GM12878 (cell line): ENCODE measurements at regions not wholly inside any gene's neighbourhood (a gene's known extent, or its start where the extent isn't known, plus 50 kb on each side); places are given as distances from the start of the nearest gene placed in this dataset.

Source experiments
- ATAC-seq: fragments of 200-7000 bp; cut with Tn5 transposase; 3 replicates; pipeline ENCODE4 v1.9.1; 2020; ENCODE audit warnings: mild to moderate bottlenecking, moderate library complexity
- BruUV-seq: library from RNA; stranded (reverse); fragments of 400-500 nt; replicated peaks from 2 replicates; lab custom pipeline; 2021; lab: Mats Ljungman, UMichigan
- CTCF ChIA-PET: fragments of 300-600 bp; sonication (Branson Sonifier 250); formaldehyde crosslinking; extraction: SDS; loops from one replicate; lab custom pipeline; 2021; ENCODE audit warnings: inconsistent platforms; lab: Yijun Ruan, JAX
- POLR2A ChIA-PET: fragments of 350-600 bp; formaldehyde crosslinking; extraction: SDS; loops from one replicate; lab custom pipeline; 2021; ENCODE audit warnings: inconsistent platforms; lab: Charles Lee
- RAD21 ChIA-PET: fragments of 300-600 bp; sonication (Branson Sonifier 250); formaldehyde crosslinking; loops from one replicate; lab custom pipeline; 2023; ENCODE audit warnings: antibody characterized with exemption; ENCODE audit not compliant: unreplicated experiment; lab: Charles Lee
- SMC1A ChIA-PET: fragments of 300-600 bp; sonication (Branson Sonifier 250); formaldehyde crosslinking; loops from one replicate; lab custom pipeline; 2023; ENCODE audit not compliant: unreplicated experiment, uncharacterized antibody; lab: Charles Lee
- DNase-seq: peaks from one replicate; pipeline ENCODE4 v3.0.0-alpha.2; 2011; ENCODE audit warnings: low read depth, low spot score
- FAIRE-seq: peaks from 3 replicates; lab custom pipeline; 2011; peaks lifted over from hg19 to GRCh38; lab: Jason Lieb, UNC
- H2AFZ ChIP-seq: 2 replicates; pipeline ENCODE4 v1.6.0; 2011; ENCODE audit warnings: low read depth, low read length, control low read depth; ENCODE audit not compliant: control insufficient read depth
- H3K27ac ChIP-seq: 2 replicates; pipeline ENCODE4 v1.5.1; 2011; ENCODE audit warnings: control low read depth; ENCODE audit not compliant: control insufficient read depth, insufficient read depth
- H3K27me3 ChIP-seq, 2 experiments: replicated peaks in 1 of 2; 2 replicates each; pipeline versions ENCODE4 v1.6.0 to v1.6.1; 2011; ENCODE audit warnings: low read length in 1 of 2; ENCODE audit not compliant: control insufficient read depth in 2 of 2, insufficient read depth in 2 of 2
- H3K36me3 ChIP-seq, 2 experiments: 2 replicates each; pipeline ENCODE4 v1.5.1; 2011; ENCODE audit warnings: low read length in 1 of 2; ENCODE audit not compliant: control insufficient read depth in 2 of 2, insufficient read depth in 2 of 2
- H3K4me1 ChIP-seq: 2 replicates; pipeline ENCODE4 v1.6.1; 2011; ENCODE audit warnings: mild to moderate bottlenecking, low read length, moderate library complexity, mixed read lengths; ENCODE audit not compliant: control insufficient read depth, insufficient read depth
- H3K4me2 ChIP-seq: 2 replicates; pipeline ENCODE4 v1.6.0; 2011; ENCODE audit warnings: control low read depth; ENCODE audit not compliant: control insufficient read depth, insufficient read depth
- H3K4me3 ChIP-seq: fragments of 200-600 bp; sonication (generic); 2 replicates; pipeline ENCODE4 v1.5.1; 2016
- H3K79me2 ChIP-seq: 2 replicates; pipeline ENCODE4 v1.6.0; 2011; ENCODE audit warnings: low read length; ENCODE audit not compliant: control insufficient read depth, insufficient read depth
- H3K9ac ChIP-seq: 2 replicates; pipeline ENCODE4 v1.8.0; 2011; ENCODE audit warnings: low read length, control low read depth, mixed read lengths; ENCODE audit not compliant: control insufficient read depth, insufficient read depth
- H3K9me3 ChIP-seq: replicated peaks from 3 replicates; pipeline ENCODE4 v1.5.1; 2011; ENCODE audit warnings: mild to moderate bottlenecking, low read length; ENCODE audit not compliant: control insufficient read depth, insufficient read depth
- H4K20me1 ChIP-seq: 2 replicates; pipeline ENCODE4 v1.6.0; 2011; ENCODE audit not compliant: control insufficient read depth, insufficient read depth
- CBFB ChIP-seq: IDR thresholded peaks from 2 replicates; pipeline ENCODE4 v1.6.1; 2016; ENCODE audit warnings: antibody characterized with exemption, low read depth
- SPI1 ChIP-seq: IDR thresholded peaks from 2 replicates; pipeline ENCODE4 v1.6.1; 2011; ENCODE audit warnings: low read depth, mild to moderate bottlenecking, low read length, moderate library complexity, borderline replicate concordance; ENCODE audit not compliant: insufficient read depth
- TARDBP ChIP-seq: IDR thresholded peaks from 2 replicates; pipeline ENCODE4 v1.6.1; 2016; ENCODE audit warnings: borderline replicate concordance
- ZNF24 ChIP-seq: fragments of 450-650 bp; IDR thresholded peaks from 2 replicates; pipeline ENCODE4 v1.6.1; 2017; ENCODE audit warnings: antibody characterized with exemption, mild to moderate bottlenecking
- ZSCAN29 ChIP-seq: fragments of 450-650 bp; IDR thresholded peaks from 2 replicates; pipeline ENCODE4 v1.6.1; 2017; ENCODE audit warnings: mild to moderate bottlenecking, moderate library complexity
- in situ Hi-C: fragments of 300-500 bp; cut with MboI; formaldehyde crosslinking; loops from 9 replicates; pipeline ENCODE4 v1.14.3; 2018; ENCODE audit warnings: mixed read lengths
- intact Hi-C: fragments of 100-400 bp; cut with micrococcal nuclease; formaldehyde crosslinking; loops from one replicate; pipeline ENCODE4 v1.14.2; 2022; ENCODE audit not compliant: unreplicated experiment
- TF ChIP-seq, protein P1 (sequence below): fragments of 450-650 bp; conservative IDR thresholded peaks from 2 replicates; pipeline ENCODE4 v1.6.1; 2017; ENCODE audit warnings: mild to moderate bottlenecking, moderate library complexity
- TF ChIP-seq, protein P2 (sequence below): IDR thresholded peaks from 2 replicates; pipeline ENCODE4 v1.6.1; 2011; ENCODE audit warnings: low read depth, low read length, improper control_type of control experiment, borderline replicate concordance

DNA sequence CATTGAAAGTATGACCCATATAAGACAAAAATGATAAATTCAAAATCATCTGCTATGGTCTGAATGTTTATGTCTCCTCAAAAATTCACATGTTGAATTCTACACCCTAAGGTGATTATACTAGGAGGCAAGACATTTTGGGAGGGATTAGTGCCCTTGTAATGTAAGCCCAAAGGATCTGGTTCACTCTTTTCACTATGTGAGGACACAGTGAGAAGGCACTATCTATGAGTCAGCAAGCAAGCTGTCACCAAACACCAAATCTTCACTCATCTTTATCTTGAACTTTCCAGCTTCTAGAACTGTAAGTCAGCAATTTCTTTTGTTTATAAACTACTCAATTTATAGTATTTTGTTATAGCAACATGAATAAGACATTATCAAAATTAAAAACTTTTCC lies 284.7 kb upstream of the ZC3H15 start:
- POLR2A ChIA-PET, result no interaction called here
- no peaks in the 10 kb centered on the region for H3K79me2 ChIP-seq
- H3K36me3 ChIP-seq, result no peaks in the 10 kb centered on the region
- H3K4me2 ChIP-seq, result no peak overlapping the region
- H3K9ac ChIP-seq, result no peak overlapping the region
- H3K27ac ChIP-seq, result no peak overlapping the region
- in situ Hi-C loops, result no loop called here
- TF ChIP-seq, protein P1, sequence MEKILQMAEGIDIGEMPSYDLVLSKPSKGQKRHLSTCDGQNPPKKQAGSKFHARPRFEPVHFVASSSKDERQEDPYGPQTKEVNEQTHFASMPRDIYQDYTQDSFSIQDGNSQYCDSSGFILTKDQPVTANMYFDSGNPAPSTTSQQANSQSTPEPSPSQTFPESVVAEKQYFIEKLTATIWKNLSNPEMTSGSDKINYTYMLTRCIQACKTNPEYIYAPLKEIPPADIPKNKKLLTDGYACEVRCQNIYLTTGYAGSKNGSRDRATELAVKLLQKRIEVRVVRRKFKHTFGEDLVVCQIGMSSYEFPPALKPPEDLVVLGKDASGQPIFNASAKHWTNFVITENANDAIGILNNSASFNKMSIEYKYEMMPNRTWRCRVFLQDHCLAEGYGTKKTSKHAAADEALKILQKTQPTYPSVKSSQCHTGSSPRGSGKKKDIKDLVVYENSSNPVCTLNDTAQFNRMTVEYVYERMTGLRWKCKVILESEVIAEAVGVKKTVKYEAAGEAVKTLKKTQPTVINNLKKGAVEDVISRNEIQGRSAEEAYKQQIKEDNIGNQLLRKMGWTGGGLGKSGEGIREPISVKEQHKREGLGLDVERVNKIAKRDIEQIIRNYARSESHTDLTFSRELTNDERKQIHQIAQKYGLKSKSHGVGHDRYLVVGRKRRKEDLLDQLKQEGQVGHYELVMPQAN, result no peak
- TF ChIP-seq ZSCAN29, result no peak
- no peak for TF ChIP-seq CBFB
- TF ChIP-seq ZNF24, result no peak
- TF ChIP-seq, protein P2, sequence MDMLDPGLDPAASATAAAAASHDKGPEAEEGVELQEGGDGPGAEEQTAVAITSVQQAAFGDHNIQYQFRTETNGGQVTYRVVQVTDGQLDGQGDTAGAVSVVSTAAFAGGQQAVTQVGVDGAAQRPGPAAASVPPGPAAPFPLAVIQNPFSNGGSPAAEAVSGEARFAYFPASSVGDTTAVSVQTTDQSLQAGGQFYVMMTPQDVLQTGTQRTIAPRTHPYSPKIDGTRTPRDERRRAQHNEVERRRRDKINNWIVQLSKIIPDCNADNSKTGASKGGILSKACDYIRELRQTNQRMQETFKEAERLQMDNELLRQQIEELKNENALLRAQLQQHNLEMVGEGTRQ, result no peak
- TF ChIP-seq TARDBP, result no peak
- no peak for TF ChIP-seq SPI1
- RAD21 ChIA-PET, result no interaction called here
- SMC1A ChIA-PET, result interaction anchor here (2.0 kb wide), 1 partner anchor 9 kb away, joined by 6 read pairs; no protein-coding TSS in a partner anchor
- FAIRE-seq, result no peak
- no peak for DNase-seq
- CTCF ChIA-PET, result interaction anchor here (1.1 kb wide), 1 partner anchor 9 kb away, joined by 4 read pairs; no protein-coding TSS in a partner anchor
- H4K20me1 ChIP-seq, result no peaks in the 10 kb centered on the region
- intact Hi-C loops, result no loop called here
- no peaks in the 10 kb centered on the region for H3K4me1 ChIP-seq
- no peaks in the 10 kb centered on the region for H3K27me3 ChIP-seq
- no TSS peak for BruUV-seq
- no peak overlapping the region for H3K4me3 ChIP-seq
- no peaks in the 10 kb centered on the region for H3K9me3 ChIP-seq
- ATAC-seq, result no peak
- H2AFZ ChIP-seq, result no peak overlapping the region
